Upper lobe of right lung (tissue), 1 donor: ENCODE measurements at regions not wholly inside any gene's neighbourhood (a gene's known extent, or its start where the extent isn't known, plus 50 kb on each side); places are given as distances from the start of the nearest gene placed in this dataset.
A peak's percentile ranks its signal among the peaks of the same experiment; 100 is the strongest.

ENCODE experiments used
- ATAC-seq: fragments of 200-7000 bp; cut with Tn5 transposase; one replicate; pipeline ENCODE4 v1.9.1; 2020; ENCODE audit warnings: mild to moderate bottlenecking, moderate library complexity
- DNase-seq: peaks from one replicate; pipeline ENCODE4 v3.0.0-alpha.2; 2020
- H3K27ac ChIP-seq: fragments of 200-600 bp; one replicate; pipeline ENCODE4 v1.8.0; 2022
- H3K27me3 ChIP-seq: fragments of 200-600 bp; one replicate; pipeline ENCODE4 v1.8.0; 2022; ENCODE audit warnings: mild to moderate bottlenecking
- H3K36me3 ChIP-seq: fragments of 200-600 bp; one replicate; pipeline ENCODE4 v1.8.0; 2022
- H3K4me1 ChIP-seq: fragments of 200-600 bp; one replicate; pipeline ENCODE4 v1.8.0; 2022
- H3K4me3 ChIP-seq: fragments of 200-600 bp; one replicate; pipeline ENCODE4 v1.8.0; 2022; ENCODE audit warnings: mild to moderate bottlenecking
- H3K9me3 ChIP-seq: fragments of 200-600 bp; one replicate; pipeline ENCODE4 v1.8.0; 2022
- intact Hi-C: fragments of 100-400 bp; cut with DNase I; formaldehyde crosslinking; loops from one replicate; pipeline ENCODE4 v1.11.0; 2022
- TF ChIP-seq, protein P1 (sequence below): fragments of 200-600 bp; IDR thresholded peaks from one replicate; pipeline ENCODE4 v1.8.0; 2022; ENCODE audit warnings: antibody characterized with exemption
- donor health status: DM: no; HTN: yes; CAD: no; lungs with severe emphysema.

DNA sequence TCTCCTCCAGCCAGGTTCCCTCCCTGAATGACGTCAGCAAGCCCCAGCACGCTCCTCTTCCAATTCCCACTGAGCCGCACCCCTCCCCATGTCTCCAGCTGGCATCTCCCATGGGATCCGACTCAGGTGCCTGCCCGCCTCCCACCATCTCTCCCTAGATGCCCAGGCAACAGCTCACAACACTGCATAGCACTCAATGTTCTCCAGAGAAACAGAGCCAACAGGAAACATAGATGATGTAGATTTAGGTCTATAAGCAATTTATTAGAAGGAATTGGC is 532.3 kb downstream of the BRD1 start:
- Histone ChIP-seq H3K27ac (no peak overlapping the region), H3K36me3 (no peaks in the 10 kb centered on the region), H3K9me3 (no peaks in the 10 kb centered on the region), H3K27me3 (peaks cover 8% of the 10 kb centered on the region), H3K4me1 (no peaks in the 10 kb centered on the region), H3K4me3 (no peak overlapping the region)
- intact Hi-C loops, result no loop called here
- TF ChIP-seq, protein P1, sequence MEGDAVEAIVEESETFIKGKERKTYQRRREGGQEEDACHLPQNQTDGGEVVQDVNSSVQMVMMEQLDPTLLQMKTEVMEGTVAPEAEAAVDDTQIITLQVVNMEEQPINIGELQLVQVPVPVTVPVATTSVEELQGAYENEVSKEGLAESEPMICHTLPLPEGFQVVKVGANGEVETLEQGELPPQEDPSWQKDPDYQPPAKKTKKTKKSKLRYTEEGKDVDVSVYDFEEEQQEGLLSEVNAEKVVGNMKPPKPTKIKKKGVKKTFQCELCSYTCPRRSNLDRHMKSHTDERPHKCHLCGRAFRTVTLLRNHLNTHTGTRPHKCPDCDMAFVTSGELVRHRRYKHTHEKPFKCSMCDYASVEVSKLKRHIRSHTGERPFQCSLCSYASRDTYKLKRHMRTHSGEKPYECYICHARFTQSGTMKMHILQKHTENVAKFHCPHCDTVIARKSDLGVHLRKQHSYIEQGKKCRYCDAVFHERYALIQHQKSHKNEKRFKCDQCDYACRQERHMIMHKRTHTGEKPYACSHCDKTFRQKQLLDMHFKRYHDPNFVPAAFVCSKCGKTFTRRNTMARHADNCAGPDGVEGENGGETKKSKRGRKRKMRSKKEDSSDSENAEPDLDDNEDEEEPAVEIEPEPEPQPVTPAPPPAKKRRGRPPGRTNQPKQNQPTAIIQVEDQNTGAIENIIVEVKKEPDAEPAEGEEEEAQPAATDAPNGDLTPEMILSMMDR, result no peak
- no peak for DNase-seq
- ATAC-seq, result no peak

DNA sequence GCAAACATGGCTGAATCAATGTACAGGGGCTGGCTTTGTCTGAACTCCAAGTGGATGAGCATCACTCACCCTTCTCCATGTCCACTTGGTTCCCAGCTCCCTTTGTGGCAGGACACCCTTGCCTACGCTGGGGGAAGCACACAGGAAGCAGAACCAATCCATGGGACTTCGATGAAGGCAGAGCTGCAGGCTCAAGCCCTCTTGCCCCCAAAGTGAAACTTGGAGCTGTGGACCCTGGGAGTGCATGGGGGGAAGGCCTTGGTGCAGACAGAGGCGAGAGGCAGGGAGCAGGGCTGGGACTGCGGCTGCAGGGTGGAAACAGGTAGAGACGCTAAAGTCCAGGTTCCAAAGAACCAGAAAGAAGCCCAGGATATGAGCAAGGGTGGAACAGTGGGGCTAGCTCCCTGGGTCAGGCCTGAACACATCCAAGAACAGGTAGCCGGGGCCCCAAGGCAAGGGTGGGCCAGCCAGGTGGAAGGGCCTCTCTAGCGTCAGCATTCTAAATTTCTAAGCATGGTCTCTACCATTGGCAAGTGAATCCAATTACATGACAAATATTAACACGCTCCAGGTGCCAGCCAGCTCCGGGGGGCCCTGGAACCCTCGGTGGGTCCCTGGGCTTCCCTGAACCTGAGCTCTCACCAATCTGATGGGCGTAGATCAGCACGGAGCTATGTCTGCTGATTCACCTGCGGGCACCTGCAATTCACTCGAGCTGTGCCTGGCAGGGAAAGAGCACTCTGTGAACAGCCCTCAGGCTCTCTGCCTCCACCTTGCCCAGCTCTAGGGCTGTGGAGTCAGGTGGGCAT is 532.8 kb downstream of the BRD1 start:
- TF ChIP-seq, protein P1, result no peak
- ATAC-seq, result no peak
- intact Hi-C loops, result no loop called here

DNA sequence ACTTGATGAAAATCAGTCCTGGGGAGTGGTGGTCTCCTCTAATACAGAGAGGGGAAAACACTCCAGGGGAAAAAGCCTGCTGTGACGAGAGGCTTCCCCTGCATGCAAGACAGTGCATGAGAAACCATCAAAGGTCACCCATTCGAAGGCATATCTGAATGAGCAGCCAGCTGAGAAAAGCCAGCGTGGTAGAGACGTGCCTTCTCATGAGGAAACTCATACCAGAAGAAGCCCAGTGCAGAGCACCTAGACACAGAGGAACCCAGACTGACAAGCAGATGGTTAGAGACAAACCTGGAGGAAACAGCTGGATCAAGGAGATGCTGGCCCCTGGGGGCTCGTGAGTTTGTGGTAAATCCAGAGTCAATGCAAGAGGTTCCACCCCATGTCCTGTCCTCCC is 534.8 kb downstream of the BRD1 start:
- ATAC-seq, result no peak

More for the DNA sequence above, 532.8 kb downstream of the BRD1 start:
- no peak overlapping the region for H3K27ac ChIP-seq
- H3K4me1 ChIP-seq, result no peaks in the 10 kb centered on the region
- H3K9me3 ChIP-seq, result no peaks in the 10 kb centered on the region
- no peaks in the 10 kb centered on the region for H3K36me3 ChIP-seq
- DNase-seq, result peak; percentile 51
- peaks cover 8% of the 10 kb centered on the region for H3K27me3 ChIP-seq
- H3K4me3 ChIP-seq, result no peak overlapping the region

DNA sequence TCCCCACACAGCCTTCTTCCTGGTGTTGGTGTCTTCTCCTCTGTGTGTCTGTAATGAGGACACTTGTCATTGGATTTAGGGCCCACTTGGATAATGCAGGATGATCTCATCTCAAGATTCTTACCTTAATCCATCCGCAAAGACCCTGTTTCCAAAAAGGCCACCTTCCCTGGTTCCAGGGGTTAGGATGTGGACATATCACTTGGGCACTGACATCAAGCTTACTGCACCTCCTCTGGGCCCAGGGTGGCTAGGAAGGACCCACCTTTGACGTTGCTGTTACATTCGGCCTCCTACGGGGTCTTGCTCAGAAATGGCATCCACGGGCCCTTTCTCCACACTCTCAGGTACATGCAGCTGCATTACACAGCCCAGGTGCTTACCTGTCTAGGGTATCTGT is 535.9 kb downstream of the BRD1 start:
- Histone ChIP-seq H3K27ac (no peak overlapping the region), H3K27me3 (peaks cover 8% of the 10 kb centered on the region), H3K9me3 (no peaks in the 10 kb centered on the region), H3K4me3 (no peak overlapping the region), H3K36me3 (no peaks in the 10 kb centered on the region), H3K4me1 (no peaks in the 10 kb centered on the region)
- ATAC-seq (no peak), DNase-seq (peak; percentile 26)
- intact Hi-C loops, result no loop called here
- TF ChIP-seq, protein P1, result no peak

More for the DNA sequence above, 534.8 kb downstream of the BRD1 start:
- H3K36me3 ChIP-seq, result no peaks in the 10 kb centered on the region
- DNase-seq, result peak; percentile 25
- intact Hi-C loops, result no loop called here
- no peak overlapping the region for H3K4me3 ChIP-seq
- H3K4me1 ChIP-seq, result no peaks in the 10 kb centered on the region
- peaks cover 8% of the 10 kb centered on the region for H3K27me3 ChIP-seq
- H3K27ac ChIP-seq, result no peak overlapping the region
- TF ChIP-seq, protein P1, result no peak
- no peaks in the 10 kb centered on the region for H3K9me3 ChIP-seq

DNA sequence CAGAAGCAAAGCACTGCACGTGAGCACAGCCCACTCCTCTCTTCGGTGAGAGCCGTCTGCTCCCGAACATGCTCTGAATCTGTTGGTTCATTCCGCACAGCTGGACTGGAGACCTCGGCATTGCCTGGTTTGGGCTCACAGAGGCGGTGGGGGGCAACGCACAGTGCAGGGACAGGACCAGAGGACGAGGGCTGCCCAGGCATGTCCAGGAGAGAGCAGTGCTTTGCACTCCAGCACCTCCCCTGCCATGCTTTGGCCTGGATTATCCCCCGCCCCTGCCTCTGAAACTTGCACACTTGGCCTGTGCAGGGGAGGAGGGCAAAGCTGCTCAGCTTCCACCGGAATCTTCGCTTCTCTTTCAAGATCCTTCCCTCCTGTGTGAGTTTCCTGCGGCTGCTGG is 536.5 kb downstream of the BRD1 start:
- intact Hi-C loops, result no loop called here
- peak; percentile 51 for DNase-seq
- peaks cover 8% of the 10 kb centered on the region for H3K27me3 ChIP-seq

More for the DNA sequence above, 536.5 kb downstream of the BRD1 start:
- Histone ChIP-seq H3K4me3 (no peak overlapping the region), H3K36me3 (no peaks in the 10 kb centered on the region), H3K9me3 (no peaks in the 10 kb centered on the region), H3K4me1 (no peaks in the 10 kb centered on the region), H3K27ac (no peak overlapping the region)
- TF ChIP-seq, protein P1, result no peak
- ATAC-seq, result no peak
